Kidney capillary endothelial cell (primary cell): ENCODE measurements at regions not wholly inside any gene's neighbourhood (a gene's known extent, or its start where the extent isn't known, plus 50 kb on each side); places are given as distances from the start of the nearest gene placed in this dataset.

Experiments
- DNase-seq: peaks from one replicate; pipeline ENCODE4 v3.0.0-alpha.2; 2018; ENCODE audit warnings: low spot score

DNA sequence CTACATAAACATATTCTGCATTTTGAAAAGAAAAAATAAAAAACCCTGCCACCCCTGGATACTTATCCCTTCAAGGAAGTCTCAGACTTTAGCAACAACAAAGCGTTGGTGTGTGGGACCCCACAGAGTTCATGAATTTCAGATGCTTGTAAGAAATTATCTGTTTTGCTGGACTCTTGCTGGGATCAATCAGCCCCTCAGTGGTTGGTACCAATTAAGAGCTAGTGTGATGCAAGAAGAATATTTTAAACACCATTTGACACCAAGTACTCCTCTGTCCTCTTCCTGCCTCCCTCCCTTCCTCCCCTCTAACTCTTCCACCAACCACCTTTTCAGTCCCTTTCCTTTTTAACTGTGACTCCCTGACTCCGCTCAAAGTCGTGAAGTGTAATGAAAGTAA lies 51.5 kb downstream of the SST start:
- DNase-seq = no peak

GRCh38 chr3:187617213-187617612 lies 53.0 kb downstream of the SST start:
- DNase-seq = no peak

DNA sequence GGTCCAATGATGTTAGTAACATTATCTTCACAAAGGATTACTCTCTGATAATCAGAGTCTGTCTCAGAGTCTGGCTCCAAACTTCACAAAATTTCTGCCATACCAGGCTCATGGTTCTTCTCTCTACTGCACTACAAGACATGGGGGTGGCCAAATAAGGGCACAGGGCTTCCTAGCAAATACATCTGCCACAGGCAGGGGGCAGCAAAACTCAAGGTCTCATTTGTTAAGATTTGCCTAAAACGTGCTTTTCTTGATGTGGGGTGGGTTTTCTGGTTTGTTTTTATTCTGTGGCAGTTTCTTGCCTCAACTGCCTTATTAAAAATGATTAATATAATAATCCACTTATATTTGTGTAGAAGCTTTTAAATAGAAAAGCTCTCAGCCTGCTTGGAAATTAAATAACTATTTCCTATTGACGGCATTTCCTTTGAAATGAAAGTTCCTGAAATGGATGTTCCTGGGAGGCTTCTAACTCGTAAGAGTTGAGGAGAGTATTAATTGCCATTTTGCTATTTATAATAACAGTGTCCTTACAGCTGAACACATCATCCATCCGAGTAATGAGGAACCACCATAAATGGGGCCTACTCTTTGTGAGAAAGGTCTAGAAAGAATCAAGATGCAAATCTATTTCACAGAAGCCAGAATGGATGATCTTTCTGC lies 53.8 kb downstream of the SST start:
- peak; percentile 26 for DNase-seq

- DNase-seq = no peak
Measured at GRCh38 chr3:187615630-187616029, 54.6 kb downstream of the SST start.

- no peak for DNase-seq
Measured at GRCh38 chr3:187612656-187613055, 57.5 kb downstream of the SST start.

- DNase-seq = no peak
Measured at GRCh38 chr3:187610981-187611511, 59.1 kb downstream of the SST start.

DNA sequence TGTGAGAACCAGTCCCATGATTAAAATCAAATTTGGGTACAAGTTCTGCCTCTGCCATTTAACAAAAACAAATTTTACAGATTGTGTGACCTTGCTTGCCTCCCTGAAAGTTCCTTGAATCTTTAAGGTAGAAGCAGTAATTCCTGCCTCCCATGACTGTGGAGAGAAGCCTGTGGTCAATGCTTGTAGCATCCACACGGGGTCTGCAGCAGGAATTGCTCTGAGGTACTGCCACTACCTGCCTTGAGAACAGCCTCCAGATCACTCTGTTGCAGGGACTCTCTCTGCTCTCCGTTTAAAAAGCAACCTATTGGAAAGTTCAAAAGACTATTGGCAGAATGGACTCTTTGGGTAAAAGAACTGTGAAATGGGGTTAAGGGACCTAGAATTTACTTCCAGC lies 75.9 kb downstream of the SST start:
- DNase-seq = no peak

- DNase-seq = no peak
Measured at GRCh38 chr3:187593451-187593850, 76.7 kb downstream of the SST start.

DNA sequence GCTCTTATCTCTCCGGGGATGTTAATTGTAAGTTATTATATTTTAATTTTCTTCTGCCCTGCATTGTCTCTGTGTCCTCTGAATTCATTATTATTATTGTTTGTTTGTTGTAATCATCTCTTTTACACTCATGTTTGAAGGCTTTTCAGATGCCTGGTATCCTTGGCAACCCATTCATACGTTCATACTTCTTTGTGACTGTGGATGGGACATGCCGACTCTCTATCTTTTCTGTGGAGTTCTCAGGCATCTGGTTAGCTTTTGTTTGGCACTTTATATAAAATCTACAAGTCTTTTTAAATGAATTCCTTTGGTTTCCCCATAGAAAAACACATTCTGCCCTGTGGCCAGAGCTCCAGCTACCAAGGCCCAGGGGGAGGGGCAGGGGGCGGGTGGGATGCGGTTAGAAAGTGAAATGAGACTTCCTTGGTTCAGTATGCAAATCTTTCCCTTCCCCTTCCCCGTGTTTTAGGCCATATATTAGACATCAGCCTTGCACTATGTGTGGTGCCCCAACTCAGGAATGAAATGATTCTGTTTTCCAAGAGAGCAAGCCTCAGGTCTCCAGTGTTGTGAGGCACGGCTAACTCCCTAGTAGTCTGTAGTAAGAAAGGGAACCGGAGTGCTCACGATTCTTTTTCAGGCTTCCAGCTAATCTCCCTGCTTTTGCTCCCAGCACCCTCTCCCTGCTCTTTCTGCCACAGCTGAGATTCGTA lies 79.2 kb downstream of the SST start:
- DNase-seq = no peak

DNA sequence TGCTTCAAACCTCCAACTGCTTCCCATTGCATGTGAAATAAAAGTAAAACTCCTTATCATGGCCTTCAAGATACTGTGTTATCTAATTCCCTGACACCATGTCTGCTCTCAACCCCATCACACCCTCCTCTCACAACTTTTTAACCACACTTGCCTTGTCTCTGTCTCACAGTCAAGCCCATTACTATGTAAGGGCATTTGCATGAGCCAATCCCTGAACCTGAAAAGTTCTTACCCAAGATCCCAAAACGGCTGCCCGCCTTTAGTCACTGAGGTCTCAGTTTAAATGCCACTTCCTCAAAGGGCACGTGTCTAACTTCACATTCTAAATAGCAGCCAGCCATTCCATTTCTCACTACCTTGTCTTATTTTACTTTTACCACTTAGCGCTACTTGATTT lies 83.1 kb downstream of the SST start:
- no peak for DNase-seq

DNA sequence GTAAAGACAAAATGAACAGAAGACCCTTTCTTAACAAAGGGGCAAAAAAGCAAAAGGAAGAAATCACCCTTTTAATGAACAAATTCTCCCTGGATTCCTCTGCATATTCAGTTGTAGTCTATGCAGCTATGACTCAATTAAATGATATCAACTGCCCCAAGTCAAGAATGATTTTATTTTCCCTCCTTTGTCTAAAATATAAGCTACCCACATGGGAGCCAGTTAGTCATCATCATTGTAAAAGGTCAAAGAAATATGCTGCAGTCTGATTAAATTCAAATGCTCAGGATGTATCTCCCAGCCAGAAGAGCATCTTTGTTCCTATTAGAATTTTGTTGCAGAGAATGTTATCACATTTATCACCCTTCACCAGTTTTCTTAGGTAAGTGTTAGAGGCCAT lies 84.0 kb downstream of the SST start:
- DNase-seq = no peak

DNA sequence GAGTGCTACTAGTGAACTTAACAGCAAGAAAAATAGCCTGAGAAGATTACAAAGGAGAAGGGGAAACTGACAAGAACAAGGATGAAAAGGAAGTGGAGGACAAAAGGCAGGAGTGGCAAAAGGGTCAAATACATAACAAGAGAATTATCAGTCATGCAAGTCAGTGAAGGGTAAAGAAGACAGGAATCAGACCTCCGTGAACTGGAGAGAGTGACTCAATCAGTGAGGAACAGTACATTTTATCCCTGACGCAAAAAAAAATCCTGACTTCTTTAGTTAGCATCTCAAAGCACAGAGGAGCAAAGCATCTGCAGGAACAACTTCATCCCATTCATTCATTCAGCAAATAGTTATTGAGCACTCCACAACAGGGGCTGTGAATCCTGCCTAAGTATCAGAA lies 97.8 kb downstream of the SST start:
- no peak for DNase-seq

GRCh38 chr3:187571701-187572100 lies 98.5 kb downstream of the SST start:
- DNase-seq = no peak

- no peak for DNase-seq
Measured at GRCh38 chr3:187570776-187571175, 99.4 kb downstream of the SST start.

GRCh38 chr3:187568171-187568570 lies 102.0 kb downstream of the SST start:
- no peak for DNase-seq

DNA sequence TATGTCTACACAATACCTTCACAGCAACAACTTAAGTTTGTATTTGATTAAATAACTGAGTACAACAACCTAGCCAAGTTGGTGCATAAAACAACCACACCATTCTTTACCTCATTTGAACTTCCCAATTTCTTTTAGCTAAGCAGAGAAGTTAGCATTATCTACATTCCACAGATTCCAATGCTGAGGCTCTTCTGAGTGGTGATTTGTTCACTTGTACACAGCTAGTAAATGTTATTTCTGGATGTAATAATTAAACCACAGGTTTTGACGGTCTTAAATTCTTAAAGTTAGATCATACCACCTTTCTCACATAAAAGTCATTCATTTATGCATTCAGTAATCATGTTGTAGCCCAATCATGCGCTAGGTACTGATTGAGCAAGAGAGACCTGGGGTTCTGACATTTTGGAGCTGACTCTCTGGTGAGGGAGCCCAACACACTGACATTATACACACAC lies 102.5 kb downstream of the SST start:
- DNase-seq = no peak

- no peak for DNase-seq
Measured at GRCh38 chr3:187567021-187567420, 103.2 kb downstream of the SST start.

GRCh38 chr3:187565701-187566100 lies 104.5 kb downstream of the SST start:
- no peak for DNase-seq

GRCh38 chr3:187558990-187559389 lies 111.2 kb downstream of the SST start:
- no peak for DNase-seq

DNA sequence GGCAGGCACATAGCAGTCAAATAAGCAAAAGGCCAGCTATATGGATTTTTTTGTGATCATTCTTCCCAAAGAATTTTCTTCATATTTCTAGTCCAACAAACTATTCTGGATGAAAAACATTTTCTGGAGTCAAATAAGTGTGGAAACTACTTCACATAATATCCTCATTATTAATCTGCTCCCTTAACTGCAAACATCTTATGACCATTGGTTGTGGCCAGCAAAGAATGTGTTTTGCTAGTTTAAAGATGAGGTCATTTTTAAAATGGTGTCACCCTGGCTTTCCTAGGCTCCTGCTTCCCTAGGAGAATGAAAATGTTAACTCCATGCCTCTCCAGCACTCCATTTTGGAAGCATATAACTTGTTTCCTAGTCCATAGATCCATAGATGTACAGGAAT lies 118.8 kb downstream of the SST start:
- DNase-seq = no peak

GRCh38 chr3:187550446-187550845 lies 119.7 kb downstream of the SST start:
- no peak for DNase-seq

DNA sequence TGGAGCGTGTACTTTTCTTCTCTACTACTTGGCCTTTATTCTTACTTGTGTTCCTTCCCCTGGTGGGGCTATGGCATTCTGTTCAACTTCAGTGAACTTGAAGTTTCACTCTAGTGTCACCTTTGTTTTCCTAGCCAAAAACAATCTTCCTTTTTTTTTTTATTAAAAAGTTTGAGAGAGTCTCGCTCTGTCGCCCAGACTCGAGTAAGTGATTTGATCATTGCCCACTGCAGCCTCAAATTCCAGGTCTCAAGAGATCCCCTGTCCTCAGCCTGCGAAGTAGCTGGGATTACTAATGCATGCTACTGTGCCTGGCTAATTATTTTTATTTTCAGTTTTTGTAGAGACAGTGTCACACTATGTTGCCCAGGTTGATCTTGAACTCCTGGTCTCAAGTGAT lies 124.8 kb downstream of the SST start:
- DNase-seq = no peak

- no peak for DNase-seq
Measured at GRCh38 chr3:187544326-187544725, 125.9 kb downstream of the SST start.

DNA sequence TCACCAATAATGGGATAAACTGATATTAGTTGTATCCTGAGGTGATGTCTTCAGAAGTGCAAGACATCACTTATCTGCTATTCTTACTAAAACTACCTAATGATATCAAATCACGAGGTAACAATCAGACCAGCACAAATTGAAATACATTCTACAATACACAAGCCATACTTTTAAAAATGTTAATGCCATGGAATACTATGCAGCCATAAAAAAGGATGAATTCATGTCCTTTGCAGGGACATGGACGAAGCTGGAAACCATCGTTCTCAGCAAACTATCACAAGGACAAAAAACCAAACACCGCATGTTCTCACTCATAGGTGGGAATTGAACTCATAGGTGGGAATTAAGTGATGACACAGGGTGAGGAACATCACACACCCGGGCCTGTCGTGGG lies 129.3 kb downstream of the SST start:
- DNase-seq = no peak
